DND-41 (cell line): ENCODE measurements at regions not wholly inside any gene's neighbourhood (a gene's known extent, or its start where the extent isn't known, plus 50 kb on each side); places are given as distances from the start of the nearest gene placed in this dataset.

Source experiments
- ATAC-seq: fragments of 200-7000 bp; cut with Tn5 transposase; 3 replicates; pipeline ENCODE4 v1.9.1; 2021; ENCODE audit warnings: low read depth; ENCODE audit not compliant: insufficient read depth
- DNase-seq: peaks from one replicate; pipeline ENCODE4 v3.0.0-alpha.2; 2020
- H2AFZ ChIP-seq: 2 replicates; pipeline ENCODE4 v1.6.0; 2012; ENCODE audit warnings: low read depth, low read length
- H3K27ac ChIP-seq: 2 replicates; pipeline ENCODE4 v1.5.1; 2012; ENCODE audit warnings: low read length, inconsistent platforms
- H3K27me3 ChIP-seq: fragments of 200-600 bp; sonication (generic); 2 replicates; pipeline ENCODE4 v1.6.0; 2012; ENCODE audit warnings: low read length, mild to moderate bottlenecking, inconsistent platforms; ENCODE audit not compliant: insufficient read depth, poor library complexity
- H3K36me3 ChIP-seq: 2 replicates; pipeline ENCODE4 v1.5.1; 2012; ENCODE audit warnings: low read length, inconsistent platforms; ENCODE audit not compliant: insufficient read depth
- H3K4me1 ChIP-seq: 2 replicates; pipeline ENCODE4 v1.5.1; 2012; ENCODE audit warnings: mild to moderate bottlenecking, low read length; ENCODE audit not compliant: insufficient read depth
- H3K4me2 ChIP-seq: 2 replicates; pipeline ENCODE4 v1.6.0; 2012; ENCODE audit warnings: mild to moderate bottlenecking, moderate library complexity, low read length, inconsistent platforms; ENCODE audit not compliant: insufficient read depth
- H3K4me3 ChIP-seq, 2 experiments: fragments of 200-600 bp in 1 of 2; shearing (Covaris generic) in 1 of 2; 2 replicates each; pipeline ENCODE4 v1.5.1; 2012 to 2016; ENCODE audit warnings: inconsistent platforms in 2 of 2, low read length in 2 of 2, mild to moderate bottlenecking in 2 of 2, low read depth in 1 of 2, moderate library complexity in 1 of 2
- H3K79me2 ChIP-seq: 2 replicates; pipeline ENCODE4 v1.6.0; 2012; ENCODE audit warnings: low read length, inconsistent platforms; ENCODE audit not compliant: insufficient read depth
- H3K9ac ChIP-seq: 2 replicates; pipeline ENCODE4 v1.6.0; 2012; ENCODE audit warnings: low read depth, mild to moderate bottlenecking, inconsistent platforms, low read length, moderate library complexity
- H3K9me3 ChIP-seq: 2 replicates; pipeline ENCODE4 v1.5.1; 2012; ENCODE audit warnings: low read length, moderate library complexity, mild to moderate bottlenecking, inconsistent platforms; ENCODE audit not compliant: insufficient read depth, severe bottlenecking
- H4K20me1 ChIP-seq: 2 replicates; pipeline ENCODE4 v1.6.0; 2012; ENCODE audit warnings: low read length; ENCODE audit not compliant: insufficient read depth
- CTCF ChIP-seq: IDR thresholded peaks from 2 replicates; pipeline ENCODE4 v1.5.1; 2012; ENCODE audit warnings: borderline replicate concordance, low read length, moderate library complexity, mild to moderate bottlenecking; ENCODE audit not compliant: poor library complexity, severe bottlenecking; ENCODE audit errors: extremely low read depth
- EZH2 ChIP-seq: IDR thresholded peaks from 3 replicates; pipeline ENCODE4 v1.6.1; 2012; ENCODE audit warnings: borderline replicate concordance, low read depth, mild to moderate bottlenecking, moderate library complexity, low read length, inconsistent platforms; ENCODE audit not compliant: severe bottlenecking

- DNase-seq: peak; percentile 65
- Histone ChIP-seq H2AFZ (no peak overlapping the region), H4K20me1 (no peaks in the 10 kb centered on the region), H3K79me2 (no peaks in the 10 kb centered on the region), H3K4me1 (no peaks in the 10 kb centered on the region), H3K9ac (no peak overlapping the region), H3K36me3 (no peaks in the 10 kb centered on the region), H3K4me3 (no peak overlapping the region), H3K4me2 (no peak overlapping the region), H3K27ac (no peak overlapping the region), H3K27me3 (no peaks in the 10 kb centered on the region), H3K9me3 (peaks cover 2% of the 10 kb centered on the region)
- TF ChIP-seq EZH2: no peak
- TF ChIP-seq CTCF: peak; percentile 9
- peak; percentile 98 for ATAC-seq
Measured at GRCh38 chr10:62681211-62681940, 123.1 kb upstream of the ADO start.

GRCh38 chr10:62684911-62685310, 119.6 kb upstream of the ADO start:
- Histone ChIP-seq H3K4me1 (no peaks in the 10 kb centered on the region), H3K4me3 (no peak overlapping the region), H3K79me2 (no peaks in the 10 kb centered on the region), H3K9me3 (no peaks in the 10 kb centered on the region), H2AFZ (no peak overlapping the region), H3K27me3 (no peaks in the 10 kb centered on the region), H4K20me1 (no peaks in the 10 kb centered on the region), H3K36me3 (no peaks in the 10 kb centered on the region), H3K27ac (no peak overlapping the region), H3K9ac (no peak overlapping the region), H3K4me2 (no peak overlapping the region)
- no peak for ATAC-seq
- TF ChIP-seq CTCF: no peak
- no peak for TF ChIP-seq EZH2
- no peak for DNase-seq

GRCh38 chr10:62687230-62687748, 117.2 kb upstream of the ADO start:
- Histone ChIP-seq H3K36me3 (no peaks in the 10 kb centered on the region), H4K20me1 (no peaks in the 10 kb centered on the region), H3K9me3 (no peaks in the 10 kb centered on the region), H2AFZ (no peak overlapping the region), H3K27me3 (no peaks in the 10 kb centered on the region), H3K4me2 (no peak overlapping the region), H3K27ac (no peak overlapping the region), H3K9ac (no peak overlapping the region), H3K79me2 (no peaks in the 10 kb centered on the region), H3K4me3 (no peak overlapping the region), H3K4me1 (no peaks in the 10 kb centered on the region)
- no peak for DNase-seq
- TF ChIP-seq CTCF: no peak
- TF ChIP-seq EZH2: no peak
- no peak for ATAC-seq
